OCI-LY7 (cell line): ENCODE measurements at regions not wholly inside any gene's neighbourhood (a gene's known extent, or its start where the extent isn't known, plus 50 kb on each side); places are given as distances from the start of the nearest gene placed in this dataset.

ENCODE experiments used
- BruUV-seq: library from RNA; stranded (reverse); fragments of 400-500 nt; replicated peaks from 2 replicates; lab custom pipeline; 2021; lab: Mats Ljungman, UMichigan
- CTCF ChIA-PET: fragments of 300-600 bp; sonication (Branson Sonifier 250); formaldehyde crosslinking; loops from one replicate; lab custom pipeline; 2022; ENCODE audit warnings: antibody characterized with exemption; ENCODE audit not compliant: unreplicated experiment; lab: Charles Lee
- POLR2A ChIA-PET: fragments of 300-600 bp; sonication (Branson Sonifier 250); formaldehyde crosslinking; loops from one replicate; lab custom pipeline; 2022; ENCODE audit warnings: antibody characterized with exemption; lab: Charles Lee
- DNase-seq: peaks from one replicate; pipeline ENCODE4 v3.0.0-alpha.2; 2015; ENCODE audit warnings: low spot score
- H2AFZ ChIP-seq: fragments of 200-600 bp; sonication (generic), shearing (Covaris generic); 2 replicates; pipeline ENCODE4 v1.6.1; 2014; ENCODE audit warnings: mild to moderate bottlenecking, antibody characterized with exemption, low read length, moderate library complexity
- H3K27ac ChIP-seq: fragments of 200-600 bp; sonication (generic); 2 replicates; pipeline ENCODE4 v1.5.1; 2014; ENCODE audit warnings: mixed run types, low read depth, mild to moderate bottlenecking, moderate library complexity, low read length, inconsistent platforms; ENCODE audit not compliant: poor library complexity, severe bottlenecking
- H3K36me3 ChIP-seq: fragments of 200-600 bp; sonication (generic); 2 replicates; pipeline ENCODE4 v1.6.1; 2014; ENCODE audit warnings: mild to moderate bottlenecking, antibody characterized with exemption, low read length, moderate library complexity, mixed read lengths; ENCODE audit not compliant: insufficient read depth
- H3K4me1 ChIP-seq: fragments of 200-600 bp; sonication (generic); 2 replicates; pipeline ENCODE4 v1.5.1; 2014; ENCODE audit warnings: mild to moderate bottlenecking, low read length; ENCODE audit not compliant: insufficient read depth, poor library complexity, severe bottlenecking
- H3K4me2 ChIP-seq: fragments of 200-600 bp; sonication (generic); 2 replicates; pipeline ENCODE4 v1.6.1; 2014; ENCODE audit warnings: mild to moderate bottlenecking, low read length
- H3K4me3 ChIP-seq: fragments of 200-600 bp; sonication (generic); 2 replicates; pipeline ENCODE4 v1.5.1; 2014; ENCODE audit warnings: mild to moderate bottlenecking, low read depth, low read length; ENCODE audit not compliant: poor library complexity, severe bottlenecking
- H3K79me2 ChIP-seq: fragments of 200-600 bp; sonication (generic); 2 replicates; pipeline ENCODE4 v1.6.1; 2016; ENCODE audit warnings: low read depth, mild to moderate bottlenecking, low read length, moderate library complexity, mixed read lengths; ENCODE audit not compliant: insufficient read depth
- H3K9me2 ChIP-seq: fragments of 200-600 bp; sonication (generic); 2 replicates; pipeline ENCODE4 v1.6.1; 2016; ENCODE audit warnings: mild to moderate bottlenecking, low read length, mixed read lengths; ENCODE audit not compliant: insufficient read depth
- H3K9me3 ChIP-seq: fragments of 200-600 bp; sonication (generic); 2 replicates; pipeline ENCODE4 v1.6.1; 2014; ENCODE audit warnings: mild to moderate bottlenecking, mixed run types, low read length, mixed read lengths
- H4K20me1 ChIP-seq: fragments of 200-600 bp; sonication (generic); 2 replicates; pipeline ENCODE4 v1.6.1; 2014; ENCODE audit warnings: mild to moderate bottlenecking, antibody characterized with exemption, low read length, moderate library complexity, mixed read lengths; ENCODE audit not compliant: insufficient read depth
- EZH2phosphoT487 ChIP-seq: fragments of 200-600 bp; sonication (generic); IDR thresholded peaks from 2 replicates; pipeline ENCODE4 v1.6.1; 2018; ENCODE audit warnings: low read depth, borderline replicate concordance, mild to moderate bottlenecking, mixed run types, antibody characterized with exemption, low read length, moderate library complexity, mixed read lengths
- intact Hi-C: fragments of 100-400 bp; cut with micrococcal nuclease; formaldehyde crosslinking; loops from one replicate; pipeline ENCODE4 v1.10.0; 2022; ENCODE audit not compliant: unreplicated experiment
- TF ChIP-seq, protein P1 (sequence below): fragments of 200-600 bp; sonication (generic); conservative IDR thresholded peaks from 2 replicates; pipeline ENCODE4 v1.5.1; 2014; ENCODE audit warnings: mild to moderate bottlenecking, antibody characterized with exemption, low read length, moderate library complexity, mixed read lengths

DNA sequence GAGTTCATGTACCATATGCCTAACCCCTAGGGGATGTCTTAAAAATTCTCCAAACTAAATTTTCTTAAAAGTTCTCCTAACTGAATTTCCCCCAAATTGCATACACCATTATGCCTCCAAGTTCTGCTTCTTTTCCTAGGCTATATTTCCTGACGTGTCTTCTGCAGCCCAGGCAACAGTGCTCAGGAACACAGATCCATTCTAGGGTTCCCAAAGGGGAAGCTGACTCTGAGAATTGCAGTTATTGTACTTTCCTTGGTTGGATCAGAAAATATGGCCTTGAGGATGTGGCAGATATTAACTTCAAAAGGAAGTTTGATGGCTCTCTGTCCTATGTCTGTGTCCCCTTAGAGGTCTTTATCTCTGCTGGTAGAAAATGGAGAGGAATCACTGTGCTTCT, 124.3 kb downstream of the TMEM17 start:
- no peak overlapping the region for H3K4me3 ChIP-seq
- H3K79me2 ChIP-seq, result no peaks in the 10 kb centered on the region
- no peak overlapping the region for H3K4me2 ChIP-seq
- CTCF ChIA-PET, result no interaction called here
- H3K4me1 ChIP-seq, result peaks cover 9% of the 10 kb centered on the region
- no peak overlapping the region; the same call in 1 of the 2 replicates for H2AFZ ChIP-seq
- no peak for TF ChIP-seq EZH2phosphoT487
- H3K9me2 ChIP-seq, result no peaks in the 10 kb centered on the region
- intact Hi-C loops, result no loop called here
- no peaks in the 10 kb centered on the region for H3K9me3 ChIP-seq
- no TSS peak for BruUV-seq
- no peaks in the 10 kb centered on the region for H4K20me1 ChIP-seq
- POLR2A ChIA-PET, result no interaction called here
- H3K27ac ChIP-seq, result no peak overlapping the region
- no peaks in the 10 kb centered on the region for H3K36me3 ChIP-seq
- no peak for DNase-seq

DNA sequence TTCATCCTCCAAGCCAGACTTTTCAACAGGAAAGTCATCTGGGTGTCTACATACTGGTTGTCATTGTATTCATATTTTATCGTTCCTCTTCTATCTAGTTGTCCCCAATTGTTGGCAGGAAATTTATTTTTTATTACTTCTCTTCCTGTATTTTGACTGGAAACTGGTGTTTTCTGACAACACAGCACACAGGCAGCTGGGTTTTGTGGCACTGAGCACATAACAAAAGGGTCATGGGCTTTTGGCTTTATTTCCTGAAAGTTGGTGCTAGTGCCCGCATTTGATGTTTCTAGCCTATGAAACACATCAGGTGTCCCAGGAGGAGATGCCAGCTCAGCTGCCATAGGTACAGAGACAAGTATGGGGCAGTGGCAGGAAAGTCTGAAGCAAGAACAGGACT, 126.4 kb downstream of the TMEM17 start:
- Histone ChIP-seq H3K9me3 (no peaks in the 10 kb centered on the region), H3K4me1 (peaks cover 9% of the 10 kb centered on the region), H3K27ac (no peak overlapping the region), H3K36me3 (no peaks in the 10 kb centered on the region), H3K9me2 (no peaks in the 10 kb centered on the region), H4K20me1 (no peaks in the 10 kb centered on the region), H3K79me2 (no peaks in the 10 kb centered on the region), H2AFZ (no peak overlapping the region), H3K4me2 (no peak overlapping the region), H3K4me3 (no peak overlapping the region)
- intact Hi-C loops, result no loop called here
- no TSS peak for BruUV-seq
- TF ChIP-seq, protein P1, sequence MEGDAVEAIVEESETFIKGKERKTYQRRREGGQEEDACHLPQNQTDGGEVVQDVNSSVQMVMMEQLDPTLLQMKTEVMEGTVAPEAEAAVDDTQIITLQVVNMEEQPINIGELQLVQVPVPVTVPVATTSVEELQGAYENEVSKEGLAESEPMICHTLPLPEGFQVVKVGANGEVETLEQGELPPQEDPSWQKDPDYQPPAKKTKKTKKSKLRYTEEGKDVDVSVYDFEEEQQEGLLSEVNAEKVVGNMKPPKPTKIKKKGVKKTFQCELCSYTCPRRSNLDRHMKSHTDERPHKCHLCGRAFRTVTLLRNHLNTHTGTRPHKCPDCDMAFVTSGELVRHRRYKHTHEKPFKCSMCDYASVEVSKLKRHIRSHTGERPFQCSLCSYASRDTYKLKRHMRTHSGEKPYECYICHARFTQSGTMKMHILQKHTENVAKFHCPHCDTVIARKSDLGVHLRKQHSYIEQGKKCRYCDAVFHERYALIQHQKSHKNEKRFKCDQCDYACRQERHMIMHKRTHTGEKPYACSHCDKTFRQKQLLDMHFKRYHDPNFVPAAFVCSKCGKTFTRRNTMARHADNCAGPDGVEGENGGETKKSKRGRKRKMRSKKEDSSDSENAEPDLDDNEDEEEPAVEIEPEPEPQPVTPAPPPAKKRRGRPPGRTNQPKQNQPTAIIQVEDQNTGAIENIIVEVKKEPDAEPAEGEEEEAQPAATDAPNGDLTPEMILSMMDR, result no peak
- ChIA-PET CTCF (no interaction called here), POLR2A (interaction anchor here (0.5 to 1.0 kb wide), 2 partner anchors 13 to 58 kb away, joined by 3 to 5 read pairs; no protein-coding TSS in a partner anchor)
- no peak for DNase-seq

DNA sequence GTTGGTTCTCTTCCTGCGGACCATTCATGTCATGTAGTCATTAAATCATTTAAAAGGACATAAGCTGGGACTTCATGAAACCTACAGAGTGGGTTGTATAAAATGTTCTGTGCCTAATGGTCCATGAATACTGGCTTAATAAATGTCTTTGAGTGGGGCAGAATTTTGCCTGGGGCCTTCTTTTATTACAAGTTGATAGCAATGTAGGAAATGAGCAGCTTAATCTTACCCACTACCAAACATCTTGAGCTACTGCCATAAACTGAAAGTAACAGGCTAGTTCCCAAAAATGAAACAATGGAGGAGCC, 130.9 kb downstream of the TMEM17 start:
- peaks cover 13% of the 10 kb centered on the region; the same call in 1 of the 2 replicates for H3K9me3 ChIP-seq
- no peak overlapping the region for H3K4me3 ChIP-seq
- BruUV-seq, result no TSS peak
- H4K20me1 ChIP-seq, result no peaks in the 10 kb centered on the region
- H2AFZ ChIP-seq, result no peak overlapping the region
- DNase-seq, result no peak
- H3K4me1 ChIP-seq, result no peaks in the 10 kb centered on the region
- H3K36me3 ChIP-seq, result no peaks in the 10 kb centered on the region
- no peaks in the 10 kb centered on the region for H3K9me2 ChIP-seq
- no peaks in the 10 kb centered on the region for H3K79me2 ChIP-seq
- H3K27ac ChIP-seq, result no peak overlapping the region
- ChIA-PET POLR2A (no interaction called here), CTCF (no interaction called here)
- intact Hi-C loops, result no loop called here
- TF ChIP-seq, protein P1, result no peak
- no peak for TF ChIP-seq EZH2phosphoT487
- no peak overlapping the region for H3K4me2 ChIP-seq
